ENCODE measurements at regions not wholly inside any gene's neighbourhood (a gene's known extent, or its start where the extent isn't known, plus 50 kb on each side); places are given as distances from the start of the nearest gene placed in this dataset.

GRCh38 chr7:52074912-52075311 lies 758.3 kb upstream of the COBL start:
- no peak for DNase-seq (ENCODE audit: low read depth)
- H3K4me3 ChIP-seq (ENCODE audit: low read depth, low read length): no peak overlapping the region
- TF ChIP-seq CTCF (IDR thresholded peaks at IDR 0.05; ENCODE audit: insufficient read depth, low read length): no peak

GRCh38 chr7:52074071-52074470 lies 757.5 kb upstream of the COBL start:
- H3K4me3 ChIP-seq (ENCODE audit: low read depth, low read length): no peak overlapping the region
- no peak for DNase-seq (ENCODE audit: low read depth)
- no peak for TF ChIP-seq CTCF (IDR thresholded peaks at IDR 0.05; ENCODE audit: insufficient read depth, low read length)

- DNase-seq (ENCODE audit: low read depth): no peak
Measured at GRCh38 chr7:52071744-52072143, 755.1 kb upstream of the COBL start.

GRCh38 chr7:52064493-52064892 lies 747.9 kb upstream of the COBL start:
- no peak for DNase-seq (ENCODE audit: low read depth)
- H3K4me3 ChIP-seq (ENCODE audit: low read depth, low read length): no peak overlapping the region
- TF ChIP-seq CTCF (IDR thresholded peaks at IDR 0.05; ENCODE audit: insufficient read depth, low read length): no peak

More at GRCh38 chr7:52071744-52072143, 755.1 kb upstream of the COBL start:
- no peak for TF ChIP-seq CTCF (IDR thresholded peaks at IDR 0.05; ENCODE audit: insufficient read depth, low read length)
- H3K4me3 ChIP-seq (ENCODE audit: low read depth, low read length): no peak overlapping the region

GRCh38 chr7:52061666-52062065 lies 745.1 kb upstream of the COBL start:
- TF ChIP-seq CTCF (IDR thresholded peaks at IDR 0.05; ENCODE audit: insufficient read depth, low read length): no peak
- H3K4me3 ChIP-seq (ENCODE audit: low read depth, low read length): no peak overlapping the region
- no peak for DNase-seq (ENCODE audit: low read depth)

- no peak overlapping the region for H3K4me3 ChIP-seq (ENCODE audit: low read depth, low read length)
- DNase-seq (ENCODE audit: low read depth): no peak
- no peak for TF ChIP-seq CTCF (IDR thresholded peaks at IDR 0.05; ENCODE audit: insufficient read depth, low read length)
Measured at GRCh38 chr7:52053525-52053924, 736.9 kb upstream of the COBL start.

- H3K4me3 ChIP-seq (ENCODE audit: low read depth, low read length): no peak overlapping the region
- TF ChIP-seq CTCF (IDR thresholded peaks at IDR 0.05; ENCODE audit: insufficient read depth, low read length): no peak
- DNase-seq (ENCODE audit: low read depth): no peak
Measured at GRCh38 chr7:52030722-52031121, 714.1 kb upstream of the COBL start.

Measured in fibroblast of the aortic adventitia (primary cell).